GM23338 (cell line): ENCODE measurements at regions not wholly inside any gene's neighbourhood (a gene's known extent, or its start where the extent isn't known, plus 50 kb on each side); places are given as distances from the start of the nearest gene placed in this dataset.

Experiments used
- ATAC-seq: fragments of 200-7000 bp; cut with Tn5 transposase; 3 replicates; pipeline ENCODE4 v1.9.1; 2020
- DNase-seq: peaks from one replicate; pipeline ENCODE4 v3.0.0-alpha.2; 2015; ENCODE audit warnings: low spot score
- H2AFZ ChIP-seq: fragments of 200-600 bp; sonication (generic); 2 replicates; pipeline ENCODE4 v1.8.0; 2016; ENCODE audit warnings: antibody characterized with exemption, mild to moderate bottlenecking, moderate library complexity
- H3F3A ChIP-seq: fragments of 200-600 bp; sonication (generic); replicated peaks from 2 replicates; pipeline ENCODE4 v1.8.0; 2017; ENCODE audit warnings: antibody characterized with exemption, mixed run types, low read depth
- H3K27ac ChIP-seq: fragments of 200-600 bp; sonication (generic); 2 replicates; pipeline ENCODE4 v1.6.1; 2016; ENCODE audit warnings: low read depth
- H3K27me3 ChIP-seq: fragments of 200-600 bp; sonication (generic); 2 replicates; pipeline ENCODE4 v1.8.0; 2016; ENCODE audit warnings: mild to moderate bottlenecking, mixed run types, moderate library complexity; ENCODE audit not compliant: insufficient read depth
- H3K36me3 ChIP-seq: fragments of 200-600 bp; sonication (generic); 2 replicates; pipeline ENCODE4 v1.8.0; 2016; ENCODE audit warnings: mild to moderate bottlenecking; ENCODE audit not compliant: insufficient read depth
- H3K4me1 ChIP-seq: fragments of 200-600 bp; sonication (generic); 2 replicates; pipeline ENCODE4 v1.8.0; 2016; ENCODE audit warnings: mild to moderate bottlenecking, moderate library complexity; ENCODE audit not compliant: insufficient read depth
- H3K4me2 ChIP-seq: fragments of 200-600 bp; sonication (generic); 2 replicates; pipeline ENCODE4 v1.7.1; 2017; ENCODE audit warnings: mixed run types
- H3K4me3 ChIP-seq: fragments of 200-600 bp; sonication (generic); 2 replicates; pipeline ENCODE4 v1.6.1; 2016; ENCODE audit warnings: mixed run types
- H3K79me2 ChIP-seq: fragments of 200-600 bp; sonication (generic); replicated peaks from 2 replicates; pipeline ENCODE4 v1.8.0; 2017; ENCODE audit warnings: mild to moderate bottlenecking; ENCODE audit not compliant: insufficient read depth
- H3K9me2 ChIP-seq: fragments of 200-600 bp; sonication (generic); 2 replicates; pipeline ENCODE4 v1.8.0; 2017; ENCODE audit not compliant: insufficient read depth
- H4K20me1 ChIP-seq: fragments of 200-600 bp; sonication (generic); replicated peaks from 2 replicates; pipeline ENCODE4 v1.8.0; 2017; ENCODE audit warnings: mild to moderate bottlenecking; ENCODE audit not compliant: insufficient read depth
- H3K27ac Mint-ChIP-seq: 2 replicates; pipeline ENCODE4 v1.8.0; 2020; ENCODE audit warnings: inconsistent platforms, mild to moderate bottlenecking, moderate library complexity, mixed read lengths
- H3K27me3 Mint-ChIP-seq: 3 replicates; pipeline ENCODE4 v1.8.0; 2022; ENCODE audit warnings: low read depth, mild to moderate bottlenecking, moderate library complexity, mixed read lengths, inconsistent platforms; ENCODE audit not compliant: insufficient read depth, poor library complexity
- H3K36me3 Mint-ChIP-seq: 3 replicates; pipeline ENCODE4 v1.8.0; 2021; ENCODE audit warnings: low read depth, mild to moderate bottlenecking, inconsistent platforms, moderate library complexity, mixed read lengths
- H3K4me1 Mint-ChIP-seq: 3 replicates; pipeline ENCODE4 v1.8.0; 2020; ENCODE audit warnings: mild to moderate bottlenecking, inconsistent platforms, mixed read lengths
- H3K4me3 Mint-ChIP-seq: 3 replicates; pipeline ENCODE4 v1.8.0; 2021; ENCODE audit warnings: moderate library complexity, mild to moderate bottlenecking, inconsistent platforms, mixed read lengths
- H3K9me3 Mint-ChIP-seq: 3 replicates; pipeline ENCODE4 v1.8.0; 2020; ENCODE audit warnings: moderate library complexity, mild to moderate bottlenecking, inconsistent platforms, mixed read lengths
- CREB1 ChIP-seq: fragments of 250-450 bp; sonication (Bioruptor Pico); IDR thresholded peaks from 2 replicates; pipeline ENCODE4 v1.5.0; 2020; ENCODE audit warnings: low read depth, mild to moderate bottlenecking, moderate library complexity
- EZH2 ChIP-seq: fragments of 200-600 bp; sonication (generic); IDR thresholded peaks from one replicate; pipeline ENCODE4 v1.8.0; 2017; ENCODE audit warnings: antibody characterized with exemption, mild to moderate bottlenecking, low read depth; ENCODE audit not compliant: unreplicated experiment
- EZH2phosphoT487 ChIP-seq: fragments of 200-600 bp; sonication (generic); IDR thresholded peaks from one replicate; pipeline ENCODE4 v1.8.1; 2018; ENCODE audit warnings: antibody characterized with exemption; ENCODE audit not compliant: unreplicated experiment
- JUNB ChIP-seq: IDR thresholded peaks from one replicate; pipeline ENCODE4 v1.6.1; 2016; ENCODE audit warnings: antibody characterized with exemption; ENCODE audit not compliant: unreplicated experiment
- NANOG ChIP-seq: IDR thresholded peaks from 2 replicates; pipeline ENCODE4 v1.6.1; 2016; ENCODE audit warnings: antibody characterized with exemption, borderline replicate concordance
- POLR2AphosphoS5 ChIP-seq: IDR thresholded peaks from 2 replicates; pipeline ENCODE4 v1.6.1; 2016; ENCODE audit warnings: antibody characterized with exemption, low read depth
- REST ChIP-seq: IDR thresholded peaks from one replicate; pipeline ENCODE4 v1.6.1; 2018; ENCODE audit warnings: antibody characterized with exemption; ENCODE audit not compliant: unreplicated experiment
- STAT1 ChIP-seq: IDR thresholded peaks from one replicate; pipeline ENCODE4 v1.6.1; 2016; ENCODE audit warnings: antibody characterized with exemption; ENCODE audit not compliant: unreplicated experiment
- ZNF114 ChIP-seq: fragments of 250-450 bp; sonication (Bioruptor Pico); IDR thresholded peaks from 2 replicates; pipeline ENCODE4 v1.5.0; 2020; ENCODE audit warnings: mild to moderate bottlenecking, moderate library complexity
- ZNF331 ChIP-seq: fragments of 250-450 bp; sonication (Bioruptor Pico); IDR thresholded peaks from 2 replicates; pipeline ENCODE4 v1.5.0; 2020; ENCODE audit warnings: low read depth, mild to moderate bottlenecking, moderate library complexity
- TF ChIP-seq, protein P1 (sequence below), 2 experiments: fragments of 200-600 bp in 1 of 2; sonication (generic) in 1 of 2; conservative IDR thresholded peaks; 2 replicates each; pipeline versions ENCODE4 v1.5.1 to v1.6.1; 2016 to 2017; ENCODE audit warnings: antibody characterized with exemption in 2 of 2, low read depth in 2 of 2, mild to moderate bottlenecking in 2 of 2, moderate library complexity in 1 of 2
- TF ChIP-seq, protein P2 (sequence below): fragments of 250-450 bp; sonication (Bioruptor Pico); IDR thresholded peaks from 2 replicates; pipeline ENCODE4 v1.5.0; 2020; ENCODE audit warnings: mild to moderate bottlenecking, moderate library complexity
- TF ChIP-seq, protein P3 (sequence below): IDR thresholded peaks from 2 replicates; pipeline ENCODE4 v1.6.1; 2016; ENCODE audit warnings: antibody characterized with exemption

DNA sequence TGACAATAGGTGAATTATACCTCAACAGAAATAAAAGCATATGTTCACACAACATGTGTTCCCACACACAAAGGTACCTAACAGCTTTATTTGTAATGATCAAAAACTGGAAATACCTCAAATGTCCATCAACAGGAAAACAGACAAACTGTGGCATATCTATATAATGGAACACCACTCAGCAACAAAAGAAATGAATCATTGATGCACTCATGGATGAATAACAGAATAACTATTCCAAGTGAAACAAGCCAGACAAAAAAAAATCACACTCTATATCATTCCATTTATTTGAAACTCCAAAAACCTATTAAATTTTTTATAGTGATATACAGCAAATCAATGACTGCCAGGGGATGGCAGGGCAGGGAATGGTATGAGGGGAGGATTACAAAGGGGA lies 148.1 kb downstream of the PLS3 start:
- peaks cover 14% of the 10 kb centered on the region for H3K4me1 Mint-ChIP-seq
- Histone ChIP-seq H2AFZ (no peak overlapping the region), H3K4me2 (no peak overlapping the region), H3K4me1 (peaks cover 19% of the 10 kb centered on the region), H3K27ac (0 out of 2 replicates have a peak overlapping the region, but pooled peaks have one; percentile 26), H3K27me3 (no peaks in the 10 kb centered on the region), H3F3A (no peaks in the 10 kb centered on the region), H3K36me3 (no peaks in the 10 kb centered on the region), H3K4me3 (no peak overlapping the region), H3K79me2 (no peaks in the 10 kb centered on the region), H4K20me1 (no peaks in the 10 kb centered on the region), H3K9me2 (no peaks in the 10 kb centered on the region)
- no peak for TF ChIP-seq POLR2AphosphoS5
- TF ChIP-seq, protein P1, sequence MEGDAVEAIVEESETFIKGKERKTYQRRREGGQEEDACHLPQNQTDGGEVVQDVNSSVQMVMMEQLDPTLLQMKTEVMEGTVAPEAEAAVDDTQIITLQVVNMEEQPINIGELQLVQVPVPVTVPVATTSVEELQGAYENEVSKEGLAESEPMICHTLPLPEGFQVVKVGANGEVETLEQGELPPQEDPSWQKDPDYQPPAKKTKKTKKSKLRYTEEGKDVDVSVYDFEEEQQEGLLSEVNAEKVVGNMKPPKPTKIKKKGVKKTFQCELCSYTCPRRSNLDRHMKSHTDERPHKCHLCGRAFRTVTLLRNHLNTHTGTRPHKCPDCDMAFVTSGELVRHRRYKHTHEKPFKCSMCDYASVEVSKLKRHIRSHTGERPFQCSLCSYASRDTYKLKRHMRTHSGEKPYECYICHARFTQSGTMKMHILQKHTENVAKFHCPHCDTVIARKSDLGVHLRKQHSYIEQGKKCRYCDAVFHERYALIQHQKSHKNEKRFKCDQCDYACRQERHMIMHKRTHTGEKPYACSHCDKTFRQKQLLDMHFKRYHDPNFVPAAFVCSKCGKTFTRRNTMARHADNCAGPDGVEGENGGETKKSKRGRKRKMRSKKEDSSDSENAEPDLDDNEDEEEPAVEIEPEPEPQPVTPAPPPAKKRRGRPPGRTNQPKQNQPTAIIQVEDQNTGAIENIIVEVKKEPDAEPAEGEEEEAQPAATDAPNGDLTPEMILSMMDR (conservative IDR thresholded peaks at IDR 0.05; ENCODE audit: low read depth in 2 of 2) = no peak
- TF ChIP-seq, protein P2, sequence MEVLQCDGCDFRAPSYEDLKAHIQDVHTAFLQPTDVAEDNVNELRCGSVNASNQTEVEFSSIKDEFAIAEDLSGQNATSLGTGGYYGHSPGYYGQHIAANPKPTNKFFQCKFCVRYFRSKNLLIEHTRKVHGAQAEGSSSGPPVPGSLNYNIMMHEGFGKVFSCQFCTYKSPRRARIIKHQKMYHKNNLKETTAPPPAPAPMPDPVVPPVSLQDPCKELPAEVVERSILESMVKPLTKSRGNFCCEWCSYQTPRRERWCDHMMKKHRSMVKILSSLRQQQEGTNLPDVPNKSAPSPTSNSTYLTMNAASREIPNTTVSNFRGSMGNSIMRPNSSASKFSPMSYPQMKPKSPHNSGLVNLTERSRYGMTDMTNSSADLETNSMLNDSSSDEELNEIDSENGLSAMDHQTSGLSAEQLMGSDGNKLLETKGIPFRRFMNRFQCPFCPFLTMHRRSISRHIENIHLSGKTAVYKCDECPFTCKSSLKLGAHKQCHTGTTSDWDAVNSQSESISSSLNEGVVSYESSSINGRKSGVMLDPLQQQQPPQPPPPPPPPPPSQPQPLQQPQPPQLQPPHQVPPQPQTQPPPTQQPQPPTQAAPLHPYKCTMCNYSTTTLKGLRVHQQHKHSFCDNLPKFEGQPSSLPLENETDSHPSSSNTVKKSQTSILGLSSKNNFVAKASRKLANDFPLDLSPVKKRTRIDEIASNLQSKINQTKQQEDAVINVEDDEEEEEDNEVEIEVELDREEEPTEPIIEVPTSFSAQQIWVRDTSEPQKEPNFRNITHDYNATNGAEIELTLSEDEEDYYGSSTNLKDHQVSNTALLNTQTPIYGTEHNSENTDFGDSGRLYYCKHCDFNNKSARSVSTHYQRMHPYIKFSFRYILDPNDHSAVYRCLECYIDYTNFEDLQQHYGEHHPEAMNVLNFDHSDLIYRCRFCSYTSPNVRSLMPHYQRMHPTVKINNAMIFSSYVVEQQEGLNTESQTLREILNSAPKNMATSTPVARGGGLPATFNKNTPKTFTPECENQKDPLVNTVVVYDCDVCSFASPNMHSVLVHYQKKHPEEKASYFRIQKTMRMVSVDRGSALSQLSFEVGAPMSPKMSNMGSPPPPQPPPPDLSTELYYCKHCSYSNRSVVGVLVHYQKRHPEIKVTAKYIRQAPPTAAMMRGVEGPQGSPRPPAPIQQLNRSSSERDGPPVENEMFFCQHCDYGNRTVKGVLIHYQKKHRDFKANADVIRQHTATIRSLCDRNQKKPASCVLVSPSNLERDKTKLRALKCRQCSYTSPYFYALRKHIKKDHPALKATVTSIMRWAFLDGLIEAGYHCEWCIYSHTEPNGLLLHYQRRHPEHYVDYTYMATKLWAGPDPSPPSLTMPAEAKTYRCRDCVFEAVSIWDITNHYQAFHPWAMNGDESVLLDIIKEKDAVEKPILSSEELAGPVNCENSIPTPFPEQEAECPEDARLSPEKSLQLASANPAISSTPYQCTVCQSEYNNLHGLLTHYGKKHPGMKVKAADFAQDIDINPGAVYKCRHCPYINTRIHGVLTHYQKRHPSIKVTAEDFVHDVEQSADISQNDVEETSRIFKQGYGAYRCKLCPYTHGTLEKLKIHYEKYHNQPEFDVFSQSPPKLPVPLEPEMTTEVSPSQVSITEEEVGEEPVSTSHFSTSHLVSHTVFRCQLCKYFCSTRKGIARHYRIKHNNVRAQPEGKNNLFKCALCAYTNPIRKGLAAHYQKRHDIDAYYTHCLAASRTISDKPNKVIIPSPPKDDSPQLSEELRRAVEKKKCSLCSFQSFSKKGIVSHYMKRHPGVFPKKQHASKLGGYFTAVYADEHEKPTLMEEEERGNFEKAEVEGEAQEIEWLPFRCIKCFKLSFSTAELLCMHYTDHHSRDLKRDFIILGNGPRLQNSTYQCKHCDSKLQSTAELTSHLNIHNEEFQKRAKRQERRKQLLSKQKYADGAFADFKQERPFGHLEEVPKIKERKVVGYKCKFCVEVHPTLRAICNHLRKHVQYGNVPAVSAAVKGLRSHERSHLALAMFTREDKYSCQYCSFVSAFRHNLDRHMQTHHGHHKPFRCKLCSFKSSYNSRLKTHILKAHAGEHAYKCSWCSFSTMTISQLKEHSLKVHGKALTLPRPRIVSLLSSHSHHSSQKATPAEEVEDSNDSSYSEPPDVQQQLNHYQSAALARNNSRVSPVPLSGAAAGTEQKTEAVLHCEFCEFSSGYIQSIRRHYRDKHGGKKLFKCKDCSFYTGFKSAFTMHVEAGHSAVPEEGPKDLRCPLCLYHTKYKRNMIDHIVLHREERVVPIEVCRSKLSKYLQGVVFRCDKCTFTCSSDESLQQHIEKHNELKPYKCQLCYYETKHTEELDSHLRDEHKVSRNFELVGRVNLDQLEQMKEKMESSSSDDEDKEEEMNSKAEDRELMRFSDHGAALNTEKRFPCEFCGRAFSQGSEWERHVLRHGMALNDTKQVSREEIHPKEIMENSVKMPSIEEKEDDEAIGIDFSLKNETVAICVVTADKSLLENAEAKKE (CRISPR knock-in tag) = no peak
- TF ChIP-seq ZNF331 (CRISPR knock-in tag) = no peak
- no peak for TF ChIP-seq NANOG
- TF ChIP-seq JUNB = no peak
- TF ChIP-seq REST = no peak
- TF ChIP-seq EZH2 = no peak
- TF ChIP-seq EZH2phosphoT487 = no peak
- TF ChIP-seq, protein P3, sequence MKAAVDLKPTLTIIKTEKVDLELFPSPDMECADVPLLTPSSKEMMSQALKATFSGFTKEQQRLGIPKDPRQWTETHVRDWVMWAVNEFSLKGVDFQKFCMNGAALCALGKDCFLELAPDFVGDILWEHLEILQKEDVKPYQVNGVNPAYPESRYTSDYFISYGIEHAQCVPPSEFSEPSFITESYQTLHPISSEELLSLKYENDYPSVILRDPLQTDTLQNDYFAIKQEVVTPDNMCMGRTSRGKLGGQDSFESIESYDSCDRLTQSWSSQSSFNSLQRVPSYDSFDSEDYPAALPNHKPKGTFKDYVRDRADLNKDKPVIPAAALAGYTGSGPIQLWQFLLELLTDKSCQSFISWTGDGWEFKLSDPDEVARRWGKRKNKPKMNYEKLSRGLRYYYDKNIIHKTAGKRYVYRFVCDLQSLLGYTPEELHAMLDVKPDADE = no peak
- no peak for TF ChIP-seq STAT1
- TF ChIP-seq ZNF114 = no peak
- no peak for TF ChIP-seq CREB1
- H3K4me3 Mint-ChIP-seq = no peak overlapping the region
- H3K9me3 Mint-ChIP-seq = no peaks in the 10 kb centered on the region
- no peak for DNase-seq
- no peak overlapping the region for H3K27ac Mint-ChIP-seq
- H3K36me3 Mint-ChIP-seq = no peaks in the 10 kb centered on the region
- H3K27me3 Mint-ChIP-seq = no peaks in the 10 kb centered on the region
- no peak for ATAC-seq
